Natural killer cell (primary cell): ENCODE measurements at regions not wholly inside any gene's neighbourhood (a gene's known extent, or its start where the extent isn't known, plus 50 kb on each side); places are given as distances from the start of the nearest gene placed in this dataset.

Experiments used
- ATAC-seq, 3 donors: fragments of 150-1000 bp in 2 of 3; fragments of 200-7000 bp in 1 of 3; cut with Tn5 transposase; 1 replicate in 1 of 3; 2 replicates in 2 of 3; pipeline ENCODE4 v1.10.0; 2021; ENCODE audit warnings: mild to moderate bottlenecking in 2 of 3, moderate library complexity in 2 of 3
- DNase-seq, 2 donors: peaks; one replicate each; pipeline versions ENCODE4 v3.0.0 to v3.0.0-alpha.2; 2013 to 2021; ENCODE audit warnings: mixed read lengths in 1 of 2
- H3K27ac ChIP-seq: one replicate; pipeline ENCODE4 v1.5.1; 2013; ENCODE audit warnings: mild to moderate bottlenecking, low read length
- H3K27me3 ChIP-seq: one replicate; pipeline ENCODE4 v1.6.1; 2013; ENCODE audit warnings: low read length; ENCODE audit not compliant: control insufficient read depth, insufficient read depth
- H3K36me3 ChIP-seq: one replicate; pipeline ENCODE4 v1.6.1; 2013; ENCODE audit warnings: low read length; ENCODE audit not compliant: control insufficient read depth, insufficient read depth
- H3K4me1 ChIP-seq: one replicate; pipeline ENCODE4 v1.6.1; 2013; ENCODE audit warnings: low read length; ENCODE audit not compliant: control insufficient read depth, insufficient read depth
- H3K4me3 ChIP-seq: one replicate; pipeline ENCODE4 v1.5.1; 2013; ENCODE audit warnings: low read length
- H3K9me3 ChIP-seq: one replicate; pipeline ENCODE4 v1.6.1; 2013; ENCODE audit warnings: low read length; ENCODE audit not compliant: control insufficient read depth, insufficient read depth
- H3K27ac Mint-ChIP-seq, 2 donors: one replicate each; pipeline ENCODE4 v1.8.0; 2022; ENCODE audit warnings: mild to moderate bottlenecking in 2 of 2, mixed read lengths in 2 of 2, moderate library complexity in 1 of 2
- H3K27me3 Mint-ChIP-seq, 2 donors: one replicate each; pipeline ENCODE4 v1.8.0; 2022; ENCODE audit warnings: low read depth in 2 of 2, mixed read lengths in 2 of 2
- H3K36me3 Mint-ChIP-seq: one replicate; pipeline ENCODE4 v1.8.0; 2022; ENCODE audit warnings: mixed read lengths
- H3K4me1 Mint-ChIP-seq, 2 donors: one replicate each; pipeline ENCODE4 v1.8.0; 2022; ENCODE audit warnings: mixed read lengths in 2 of 2
- H3K4me3 Mint-ChIP-seq: one replicate; pipeline ENCODE4 v1.8.0; 2022; ENCODE audit warnings: mild to moderate bottlenecking, moderate library complexity, mixed read lengths
- H3K9me3 Mint-ChIP-seq, 2 donors: one replicate each; pipeline ENCODE4 v1.8.0; 2022; ENCODE audit warnings: mixed read lengths in 2 of 2
- CTCF ChIP-seq: fragments of 200-600 bp; IDR thresholded peaks from one replicate; pipeline ENCODE4 v1.8.0; 2022; ENCODE audit warnings: antibody characterized with exemption
- WGBS: methylation state at CpG from one replicate; pipeline ENCODE4 v1.1.7; 2013; ENCODE audit warnings: missing lambda C conversion rate; ENCODE audit not compliant: insufficient coverage; 5-methylcytosine and 5-hydroxymethylcytosine counted together
- intact Hi-C: fragments of 100-400 bp; cut with micrococcal nuclease; formaldehyde crosslinking; loops from one replicate; pipeline ENCODE4 v1.14.2; 2022

- Mint-ChIP-seq H3K36me3 (peaks cover 12% of the 10 kb centered on the region), H3K4me3 (no peak overlapping the region), H3K9me3 (peaks cover 9 to 12% of the 10 kb centered on the region in 2 donors), H3K27ac (no peak overlapping the region), H3K27me3 (peaks cover 0 to 10% of the 10 kb centered on the region in 2 donors), H3K4me1 (no peaks in the 10 kb centered on the region)
- ATAC-seq (no peak), DNase-seq (no peak)
- Histone ChIP-seq H3K27ac (no peak overlapping the region), H3K4me3 (no peak overlapping the region), H3K4me1 (no peaks in the 10 kb centered on the region), H3K27me3 (no peaks in the 10 kb centered on the region), H3K9me3 (peaks cover 5% of the 10 kb centered on the region), H3K36me3 (no peaks in the 10 kb centered on the region)
- 84% methylated on average over 4 of the region's 4 CpGs for WGBS
- no peak for TF ChIP-seq CTCF
- intact Hi-C loops, result no loop called here
These were observed 294.3 kb downstream of the RPS24 start for GRCh38 chr10:78327778-78328591.

GRCh38 chr10:78328592-78329404 is 295.1 kb downstream of the RPS24 start:
- Histone ChIP-seq H3K4me3 (no peak overlapping the region), H3K27ac (no peak overlapping the region), H3K4me1 (no peaks in the 10 kb centered on the region), H3K36me3 (no peaks in the 10 kb centered on the region), H3K27me3 (no peaks in the 10 kb centered on the region), H3K9me3 (peaks cover 5% of the 10 kb centered on the region)
- Mint-ChIP-seq H3K4me1 (no peaks in the 10 kb centered on the region), H3K36me3 (peaks cover 12% of the 10 kb centered on the region), H3K27ac (no peak overlapping the region), H3K9me3 (peaks cover 9 to 12% of the 10 kb centered on the region in 2 donors), H3K4me3 (no peak overlapping the region), H3K27me3 (peaks cover 0 to 12% of the 10 kb centered on the region in 2 donors)
- 94% methylated on average over 10 of the region's 10 CpGs for WGBS
- DNase-seq (no peak), ATAC-seq (no peak)
- TF ChIP-seq CTCF, result no peak
- intact Hi-C loops, result no loop called here

GRCh38 chr10:78330884-78331283 is 297.2 kb downstream of the RPS24 start:
- Histone ChIP-seq H3K27ac (no peak overlapping the region), H3K4me1 (no peaks in the 10 kb centered on the region), H3K27me3 (no peaks in the 10 kb centered on the region), H3K9me3 (peaks cover 5% of the 10 kb centered on the region), H3K36me3 (no peaks in the 10 kb centered on the region), H3K4me3 (no peak overlapping the region)
- TF ChIP-seq CTCF, result no peak
- peaks cover 11% of the 10 kb centered on the region for H3K36me3 Mint-ChIP-seq
- no peaks in the 10 kb centered on the region for H3K4me1 Mint-ChIP-seq
- intact Hi-C loops, result no loop called here
- H3K4me3 Mint-ChIP-seq, result no peak overlapping the region
- peaks cover 0 to 10% of the 10 kb centered on the region in 2 donors for H3K27me3 Mint-ChIP-seq
- ATAC-seq (no peak), DNase-seq (no peak)
- WGBS, result 87% methylated on average over 4 of the region's 4 CpGs
- H3K9me3 Mint-ChIP-seq, result peaks cover 4 to 9% of the 10 kb centered on the region in 2 donors
- H3K27ac Mint-ChIP-seq, result no peak overlapping the region
